PC-9 (cell line): ENCODE measurements at regions not wholly inside any gene's neighbourhood (a gene's known extent, or its start where the extent isn't known, plus 50 kb on each side); places are given as distances from the start of the nearest gene placed in this dataset.
"Not testable (repeated sequence)": the region's sequence is repeated elsewhere in the genome, so short reads cannot be mapped to it uniquely, and the experiment has no call there.

Experiments used
- BruUV-seq: library from RNA; stranded (reverse); fragments of 400-500 nt; replicated peaks from 2 replicates; lab custom pipeline; 2021; lab: Mats Ljungman, UMichigan
- CTCF ChIA-PET: fragments of 300-600 bp; sonication (Branson Sonifier 250); formaldehyde crosslinking; loops from one replicate; lab custom pipeline; 2022; ENCODE audit warnings: antibody characterized with exemption; lab: Charles Lee
- POLR2A ChIA-PET: fragments of 300-600 bp; sonication (Branson Sonifier 250); formaldehyde crosslinking; loops from one replicate; lab custom pipeline; 2022; ENCODE audit warnings: antibody characterized with exemption; ENCODE audit not compliant: unreplicated experiment; lab: Charles Lee
- DNase-seq, 2 experiments: peaks; one replicate each; pipeline versions ENCODE4 v3.0.0 to v3.0.0-alpha.2; 2015 to 2022; ENCODE audit warnings: mixed read lengths in 1 of 2
- H2AFZ ChIP-seq: fragments of 200-600 bp; sonication (generic); 2 replicates; pipeline ENCODE4 v1.8.1; 2017; ENCODE audit warnings: antibody characterized with exemption
- H3F3A ChIP-seq: fragments of 200-600 bp; sonication (generic); 2 replicates; pipeline ENCODE4 v1.8.1; 2017; ENCODE audit warnings: antibody characterized with exemption, mild to moderate bottlenecking, low read depth; ENCODE audit not compliant: insufficient read depth
- H3K27ac ChIP-seq: fragments of 200-600 bp; sonication (generic); 2 replicates; pipeline ENCODE4 v1.6.1; 2016; ENCODE audit warnings: mixed run types
- H3K27me3 ChIP-seq: fragments of 200-600 bp; sonication (generic); 2 replicates; pipeline ENCODE4 v1.6.1; 2016; ENCODE audit warnings: low read depth, mixed run types; ENCODE audit not compliant: insufficient read depth
- H3K36me3 ChIP-seq: fragments of 200-600 bp; sonication (generic); 2 replicates; pipeline ENCODE4 v1.6.1; 2016; ENCODE audit warnings: low read depth, mixed run types
- H3K4me1 ChIP-seq: fragments of 200-600 bp; sonication (generic); replicated peaks from 2 replicates; pipeline ENCODE4 v1.6.1; 2016; ENCODE audit warnings: mixed run types; ENCODE audit not compliant: insufficient read depth
- H3K4me2 ChIP-seq: fragments of 200-600 bp; sonication (generic); 2 replicates; pipeline ENCODE4 v1.6.1; 2017; ENCODE audit warnings: mixed run types
- H3K4me3 ChIP-seq: fragments of 200-600 bp; sonication (generic); 2 replicates; pipeline ENCODE4 v1.6.1; 2016; ENCODE audit warnings: mixed run types
- H3K79me2 ChIP-seq: fragments of 200-600 bp; sonication (generic); 2 replicates; pipeline ENCODE4 v1.6.1; 2017; ENCODE audit warnings: low read depth, mixed run types
- H3K9me2 ChIP-seq: fragments of 200-600 bp; sonication (generic); 2 replicates; pipeline ENCODE4 v1.8.1; 2017; ENCODE audit warnings: mild to moderate bottlenecking; ENCODE audit not compliant: insufficient read depth
- H3K9me3 ChIP-seq: fragments of 200-600 bp; sonication (generic); 2 replicates; pipeline ENCODE4 v1.8.1; 2016; ENCODE audit warnings: low read depth; ENCODE audit not compliant: insufficient read depth
- H4K20me1 ChIP-seq: fragments of 200-600 bp; sonication (generic); 2 replicates; pipeline ENCODE4 v1.8.1; 2017; ENCODE audit not compliant: insufficient read depth
- intact Hi-C: fragments of 100-400 bp; cut with micrococcal nuclease; formaldehyde crosslinking; loops from one replicate; pipeline ENCODE4 v1.10.0; 2022; ENCODE audit not compliant: unreplicated experiment

DNA sequence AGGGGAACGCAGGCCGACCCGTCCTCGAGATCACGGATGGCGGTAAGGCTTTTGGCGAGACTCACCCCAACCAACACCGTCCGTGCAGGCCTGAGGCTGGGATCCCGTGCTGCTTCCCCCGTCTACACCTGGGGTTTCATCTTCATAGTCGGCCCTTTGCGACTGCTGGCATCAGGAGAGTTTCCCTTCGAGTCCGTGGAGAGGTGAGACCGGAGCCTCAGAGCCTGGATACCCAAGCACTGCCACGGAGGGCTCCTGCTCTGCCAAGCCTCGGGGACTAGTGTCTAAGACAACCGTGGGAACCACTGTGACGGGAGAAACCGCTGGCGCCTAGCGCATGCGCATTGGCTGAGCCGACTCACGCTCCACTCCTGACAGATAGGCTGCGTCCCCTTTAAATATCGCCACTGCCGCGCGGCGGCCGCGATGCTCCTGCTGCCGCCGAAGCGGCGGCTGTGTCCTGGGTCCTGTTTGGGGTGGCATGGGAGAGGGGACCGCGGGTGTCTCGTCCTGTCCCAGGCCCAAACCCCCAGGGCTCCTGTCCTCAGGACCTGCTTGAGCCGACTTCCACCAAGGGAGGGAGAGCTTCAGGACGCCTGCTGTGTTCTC is 706.1 kb upstream of the TPTE start:
- CTCF ChIA-PET, H3K79me2 ChIP-seq, H3K9me2 ChIP-seq, H2AFZ ChIP-seq, H3K27ac ChIP-seq, H3K4me2 ChIP-seq, H3K4me1 ChIP-seq, H3K36me3 ChIP-seq, H4K20me1 ChIP-seq, H3K4me3 ChIP-seq, DNase-seq, BruUV-seq, H3F3A ChIP-seq, H3K27me3 ChIP-seq, H3K9me3 ChIP-seq, intact Hi-C loops, POLR2A ChIA-PET: not testable (repeated sequence)

- CTCF ChIA-PET, H3K4me1 ChIP-seq, H3K36me3 ChIP-seq, POLR2A ChIA-PET, H4K20me1 ChIP-seq, H3K79me2 ChIP-seq, H3K4me3 ChIP-seq, H3K27ac ChIP-seq, H3K4me2 ChIP-seq, H2AFZ ChIP-seq, H3K9me2 ChIP-seq, BruUV-seq, H3K27me3 ChIP-seq, H3K9me3 ChIP-seq, H3F3A ChIP-seq, intact Hi-C loops, DNase-seq: not testable (repeated sequence)
Observed at GRCh38 chr21:9816734-9817334, 704.5 kb upstream of the TPTE start.

GRCh38 chr21:9817841-9818441 is 703.4 kb upstream of the TPTE start:
- H3K36me3 ChIP-seq, H2AFZ ChIP-seq, H3K79me2 ChIP-seq, H3K9me3 ChIP-seq, intact Hi-C loops, H3K4me2 ChIP-seq, POLR2A ChIA-PET, H3K27ac ChIP-seq, H3K27me3 ChIP-seq, H3K9me2 ChIP-seq, DNase-seq, BruUV-seq, CTCF ChIA-PET, H3K4me3 ChIP-seq, H3K4me1 ChIP-seq, H4K20me1 ChIP-seq, H3F3A ChIP-seq: not testable (repeated sequence)

GRCh38 chr21:9819549-9820192 is 701.7 kb upstream of the TPTE start:
- H3K4me1 ChIP-seq, H3F3A ChIP-seq, BruUV-seq, POLR2A ChIA-PET, intact Hi-C loops, H3K27me3 ChIP-seq, CTCF ChIA-PET, H3K9me2 ChIP-seq, H4K20me1 ChIP-seq, H3K36me3 ChIP-seq, H2AFZ ChIP-seq, H3K9me3 ChIP-seq, H3K4me3 ChIP-seq, DNase-seq, H3K79me2 ChIP-seq, H3K4me2 ChIP-seq, H3K27ac ChIP-seq: not testable (repeated sequence)

DNA sequence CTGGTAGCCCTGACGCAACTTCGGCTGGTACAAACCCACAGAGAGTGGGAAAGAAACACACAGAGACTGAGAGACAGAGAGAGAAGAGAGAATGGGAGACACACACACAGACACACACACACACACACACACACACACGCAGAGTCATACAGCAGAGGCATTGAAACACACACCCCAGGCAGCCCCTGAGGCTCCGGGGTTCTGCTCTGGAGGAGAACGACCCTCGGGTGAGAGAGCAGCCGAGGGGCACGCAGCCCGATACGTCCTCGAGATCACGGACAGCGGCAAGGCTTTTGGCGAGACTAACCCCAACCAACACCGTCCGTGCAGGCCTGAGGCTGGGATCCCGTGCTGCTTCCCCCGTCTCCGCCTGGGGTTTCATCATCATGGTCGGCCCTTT is 700.8 kb upstream of the TPTE start:
- intact Hi-C loops, POLR2A ChIA-PET, H3K36me3 ChIP-seq, CTCF ChIA-PET, DNase-seq, BruUV-seq, H3K4me1 ChIP-seq, H4K20me1 ChIP-seq, H3K4me2 ChIP-seq, H2AFZ ChIP-seq, H3K9me3 ChIP-seq, H3F3A ChIP-seq, H3K79me2 ChIP-seq, H3K27ac ChIP-seq, H3K9me2 ChIP-seq, H3K4me3 ChIP-seq, H3K27me3 ChIP-seq: not testable (repeated sequence)

DNA sequence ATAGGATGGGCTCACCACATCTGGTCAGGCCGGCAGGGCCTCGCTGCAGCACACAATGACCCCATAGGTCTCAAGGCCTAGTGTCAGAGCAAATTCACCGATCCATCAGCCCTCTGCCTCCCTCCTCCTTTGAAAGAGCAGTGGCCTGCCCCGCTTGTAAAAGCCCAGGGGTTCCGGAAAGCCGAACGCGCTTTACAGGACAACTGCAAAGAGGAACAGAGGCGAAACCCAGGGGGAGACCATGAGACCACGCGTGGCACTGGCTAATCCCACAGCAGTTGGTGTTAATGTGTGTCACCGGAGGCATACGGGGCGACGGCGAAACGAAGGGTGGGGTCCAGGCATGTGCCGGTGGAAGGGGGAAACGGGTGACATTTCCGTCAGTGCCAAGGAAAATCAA is 699.9 kb upstream of the TPTE start:
- H3K27me3 ChIP-seq, DNase-seq, BruUV-seq, H3K4me3 ChIP-seq, H3K9me2 ChIP-seq, H3K4me1 ChIP-seq, H3K9me3 ChIP-seq, CTCF ChIA-PET, POLR2A ChIA-PET, H2AFZ ChIP-seq, H3K36me3 ChIP-seq, H3K27ac ChIP-seq, H3F3A ChIP-seq, intact Hi-C loops, H3K4me2 ChIP-seq, H4K20me1 ChIP-seq, H3K79me2 ChIP-seq: not testable (repeated sequence)

- H2AFZ ChIP-seq, H3K79me2 ChIP-seq, intact Hi-C loops, POLR2A ChIA-PET, H3K9me3 ChIP-seq, BruUV-seq, H3F3A ChIP-seq, H4K20me1 ChIP-seq, DNase-seq, H3K4me2 ChIP-seq, H3K27me3 ChIP-seq, H3K4me3 ChIP-seq, H3K36me3 ChIP-seq, CTCF ChIA-PET, H3K4me1 ChIP-seq, H3K9me2 ChIP-seq, H3K27ac ChIP-seq: not testable (repeated sequence)
Observed at GRCh38 chr21:9822093-9822820, 699.1 kb upstream of the TPTE start.
